ENCODE measurements at regions not wholly inside any gene's neighbourhood (a gene's known extent, or its start where the extent isn't known, plus 50 kb on each side); places are given as distances from the start of the nearest gene placed in this dataset.

DNA sequence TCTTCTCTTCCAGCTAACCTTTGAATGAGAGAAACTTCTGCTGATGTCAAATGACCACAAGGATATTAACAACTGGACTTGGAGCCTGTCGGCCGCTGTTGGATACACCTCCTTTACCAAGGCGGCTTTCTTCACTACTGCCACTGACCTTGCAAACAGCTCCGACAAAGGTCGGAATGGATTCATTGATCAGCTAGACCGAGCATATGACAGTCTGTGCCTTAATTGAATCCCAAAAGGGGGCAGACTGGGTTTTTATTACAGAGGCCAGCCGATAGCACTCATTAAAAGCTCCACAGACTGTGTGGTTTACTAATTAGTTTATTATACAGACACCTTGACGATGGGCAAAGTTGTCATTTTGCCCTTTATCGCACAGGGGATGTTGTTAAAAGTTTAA, 394.5 kb downstream of the RERGL start:
- TF ChIP-seq, protein P1, sequence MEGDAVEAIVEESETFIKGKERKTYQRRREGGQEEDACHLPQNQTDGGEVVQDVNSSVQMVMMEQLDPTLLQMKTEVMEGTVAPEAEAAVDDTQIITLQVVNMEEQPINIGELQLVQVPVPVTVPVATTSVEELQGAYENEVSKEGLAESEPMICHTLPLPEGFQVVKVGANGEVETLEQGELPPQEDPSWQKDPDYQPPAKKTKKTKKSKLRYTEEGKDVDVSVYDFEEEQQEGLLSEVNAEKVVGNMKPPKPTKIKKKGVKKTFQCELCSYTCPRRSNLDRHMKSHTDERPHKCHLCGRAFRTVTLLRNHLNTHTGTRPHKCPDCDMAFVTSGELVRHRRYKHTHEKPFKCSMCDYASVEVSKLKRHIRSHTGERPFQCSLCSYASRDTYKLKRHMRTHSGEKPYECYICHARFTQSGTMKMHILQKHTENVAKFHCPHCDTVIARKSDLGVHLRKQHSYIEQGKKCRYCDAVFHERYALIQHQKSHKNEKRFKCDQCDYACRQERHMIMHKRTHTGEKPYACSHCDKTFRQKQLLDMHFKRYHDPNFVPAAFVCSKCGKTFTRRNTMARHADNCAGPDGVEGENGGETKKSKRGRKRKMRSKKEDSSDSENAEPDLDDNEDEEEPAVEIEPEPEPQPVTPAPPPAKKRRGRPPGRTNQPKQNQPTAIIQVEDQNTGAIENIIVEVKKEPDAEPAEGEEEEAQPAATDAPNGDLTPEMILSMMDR (IDR thresholded peaks at IDR 0.05) = no peak
- TF ChIP-seq POLR2A (IDR thresholded peaks at IDR 0.05) = no peak

Data from Peyer's patch (tissue), 4 donors.